ENCODE measurements at regions not wholly inside any gene's neighbourhood (a gene's known extent, or its start where the extent isn't known, plus 50 kb on each side); places are given as distances from the start of the nearest gene placed in this dataset.

- TF ChIP-seq NKRF (IDR thresholded peaks at IDR 0.05; ENCODE audit: borderline replicate concordance) (no peak), FOXJ2 (tag; IDR thresholded peaks at IDR 0.05) (no peak)
Measured at GRCh38 chr13:107548338-107548737, 667.0 kb downstream of the LIG4 start (continued).

- Histone ChIP-seq H3K9me1 (ENCODE audit: control insufficient read depth, insufficient read depth, low read length) (no peaks in the 10 kb centered on the region), H3K9ac (ENCODE audit: insufficient read depth in 1 of 2, low read depth in 2 of 2, low read length in 2 of 2) (no peak overlapping the region), H3K27me3 (ENCODE audit: control insufficient read depth in 2 of 2, insufficient read depth in 2 of 2, low read length in 2 of 2) (no peaks in the 10 kb centered on the region), H3K36me3 (ENCODE audit: control insufficient read depth, insufficient read depth, low read length) (no peaks in the 10 kb centered on the region), H4K20me1 (replicated peaks; ENCODE audit: control insufficient read depth, insufficient read depth, low read length) (no peaks in the 10 kb centered on the region), H2AFZ (ENCODE audit: low read depth, low read length) (no peak overlapping the region), H3K27ac (ENCODE audit: extremely low read depth, low read depth, low read length) (no peak overlapping the region), H3K4me2 (ENCODE audit: insufficient read depth, low read length) (no peak overlapping the region), H3K4me3 (no peak overlapping the region), H3K4me1 (replicated peaks in 1 of 2; ENCODE audit: control insufficient read depth in 2 of 2, insufficient read depth in 2 of 2, low read length in 2 of 2) (no peaks in the 10 kb centered on the region), H3K9me3 (replicated peaks; ENCODE audit: control insufficient read depth, insufficient read depth, low read depth, low read length) (no peaks in the 10 kb centered on the region), H3K79me2 (ENCODE audit: control insufficient read depth, insufficient read depth, low read length) (no peaks in the 10 kb centered on the region)
- BruUV-seq (replicated peaks), result no TSS peak
- in situ Hi-C loops (cut with MboI), result no loop called here
- ATAC-seq (no peak), FAIRE-seq (no peak), DNase-seq (ENCODE audit: extremely low read depth in 1 of 4, low spot score in 3 of 4) (no peak)
- CTCF ChIA-PET (ENCODE audit: low intra/inter-chr PET ratio), result no interaction called here
- POLR2A ChIA-PET, result no interaction called here
- WGBS (ENCODE audit: insufficient coverage, low coverage, missing lambda C conversion rate), result 0% methylated on average over 5 of the region's 5 CpGs
- intact Hi-C loops (cut with micrococcal nuclease), result no loop called here
- TF ChIP-seq HEY1 (CRISPR knock-in tag; IDR thresholded peaks at IDR 0.05; ENCODE audit: borderline replicate concordance) (no peak), ELF1 (tag; IDR thresholded peaks at IDR 0.05) (no peak), PCBP1 (IDR thresholded peaks at IDR 0.05; ENCODE audit: low read depth, low read length, poor library complexity, severe bottlenecking) (no peak), MTF1 (CRISPR knock-in tag; IDR thresholded peaks at IDR 0.05; ENCODE audit: borderline replicate concordance) (no peak), ZNF263 (CRISPR knock-in tag; IDR thresholded peaks at IDR 0.05; ENCODE audit: borderline replicate concordance) (no peak), CC2D1A (IDR thresholded peaks at IDR 0.05) (no peak), CREM (IDR thresholded peaks at IDR 0.05; ENCODE audit: low read depth) (no peak), MTA2 (IDR thresholded peaks at IDR 0.05; ENCODE audit: low read depth) (no peak), MEF2D (tag; conservative IDR thresholded peaks at IDR 0.05; ENCODE audit: low read depth) (no peak), MCM5 (IDR thresholded peaks at IDR 0.05; ENCODE audit: low read depth) (no peak), NCOA6 (IDR thresholded peaks at IDR 0.05) (no peak), FOS (IDR thresholded peaks at IDR 0.05; ENCODE audit: extremely low read depth, insufficient read length) (no peak)
- TF ChIP-seq, protein P1, sequence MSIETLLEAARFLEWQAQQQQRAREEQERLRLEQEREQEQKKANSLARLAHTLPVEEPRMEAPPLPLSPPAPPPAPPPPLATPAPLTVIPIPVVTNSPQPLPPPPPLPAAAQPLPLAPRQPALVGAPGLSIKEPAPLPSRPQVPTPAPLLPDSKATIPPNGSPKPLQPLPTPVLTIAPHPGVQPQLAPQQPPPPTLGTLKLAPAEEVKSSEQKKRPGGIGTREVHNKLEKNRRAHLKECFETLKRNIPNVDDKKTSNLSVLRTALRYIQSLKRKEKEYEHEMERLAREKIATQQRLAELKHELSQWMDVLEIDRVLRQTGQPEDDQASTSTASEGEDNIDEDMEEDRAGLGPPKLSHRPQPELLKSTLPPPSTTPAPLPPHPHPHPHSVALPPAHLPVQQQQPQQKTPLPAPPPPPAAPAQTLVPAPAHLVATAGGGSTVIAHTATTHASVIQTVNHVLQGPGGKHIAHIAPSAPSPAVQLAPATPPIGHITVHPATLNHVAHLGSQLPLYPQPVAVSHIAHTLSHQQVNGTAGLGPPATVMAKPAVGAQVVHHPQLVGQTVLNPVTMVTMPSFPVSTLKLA (conservative IDR thresholded peaks at IDR 0.05), result no peak
- TF ChIP-seq, protein P2, sequence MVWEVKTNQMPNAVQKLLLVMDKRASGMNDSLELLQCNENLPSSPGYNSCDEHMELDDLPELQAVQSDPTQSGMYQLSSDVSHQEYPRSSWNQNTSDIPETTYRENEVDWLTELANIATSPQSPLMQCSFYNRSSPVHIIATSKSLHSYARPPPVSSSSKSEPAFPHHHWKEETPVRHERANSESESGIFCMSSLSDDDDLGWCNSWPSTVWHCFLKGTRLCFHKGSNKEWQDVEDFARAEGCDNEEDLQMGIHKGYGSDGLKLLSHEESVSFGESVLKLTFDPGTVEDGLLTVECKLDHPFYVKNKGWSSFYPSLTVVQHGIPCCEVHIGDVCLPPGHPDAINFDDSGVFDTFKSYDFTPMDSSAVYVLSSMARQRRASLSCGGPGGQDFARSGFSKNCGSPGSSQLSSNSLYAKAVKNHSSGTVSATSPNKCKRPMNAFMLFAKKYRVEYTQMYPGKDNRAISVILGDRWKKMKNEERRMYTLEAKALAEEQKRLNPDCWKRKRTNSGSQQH (CRISPR knock-in tag; IDR thresholded peaks at IDR 0.05), result no peak
Measured at GRCh38 chr13:107545946-107546502, 669.3 kb downstream of the LIG4 start.

Data from K562 (cell line).